HCT116 (cell line): ENCODE measurements at regions not wholly inside any gene's neighbourhood (a gene's known extent, or its start where the extent isn't known, plus 50 kb on each side); places are given as distances from the start of the nearest gene placed in this dataset.

Source experiments
- CTCF ChIP-seq, 3 experiments: fragments of 200-600 bp in 1 of 3; sonication (generic) in 1 of 3; IDR thresholded peaks in 2 of 3; conservative IDR thresholded peaks in 1 of 3; 2 replicates each; pipeline ENCODE4 v1.5.1; 2012 to 2017; ENCODE audit warnings: low read depth in 2 of 3, low read length in 2 of 3, antibody characterized with exemption in 1 of 3, borderline replicate concordance in 1 of 3, control low read depth in 1 of 3, mild to moderate bottlenecking in 1 of 3, mixed read lengths in 1 of 3, mixed run types in 1 of 3, moderate library complexity in 1 of 3; ENCODE audit not compliant: insufficient read depth in 1 of 3
- EGR1 ChIP-seq: IDR thresholded peaks from 2 replicates; pipeline ENCODE4 v1.6.1; 2012; ENCODE audit warnings: low read depth
- EZH2 ChIP-seq: fragments of 200-600 bp; sonication (generic); IDR thresholded peaks from 2 replicates; pipeline ENCODE4 v1.6.1; 2017; ENCODE audit warnings: antibody characterized with exemption, mixed run types
- EZH2phosphoT487 ChIP-seq: fragments of 200-600 bp; IDR thresholded peaks from 2 replicates; pipeline ENCODE4 v1.6.1; 2018; ENCODE audit warnings: antibody characterized with exemption, borderline replicate concordance
- POLR2AphosphoS5 ChIP-seq: IDR thresholded peaks from 2 replicates; pipeline ENCODE4 v1.6.1; 2011; ENCODE audit warnings: mild to moderate bottlenecking, low read depth, low read length, moderate library complexity
- RAD21 ChIP-seq: IDR thresholded peaks from 2 replicates; pipeline ENCODE4 v1.6.1; 2012; ENCODE audit warnings: low read depth, mild to moderate bottlenecking
- REST ChIP-seq: IDR thresholded peaks from 2 replicates; pipeline ENCODE4 v1.6.1; 2012; ENCODE audit warnings: low read depth
- SP1 ChIP-seq: IDR thresholded peaks from 2 replicates; pipeline ENCODE4 v1.6.1; 2012; ENCODE audit warnings: low read depth
- YY1 ChIP-seq: IDR thresholded peaks from 2 replicates; pipeline ENCODE4 v1.6.1; 2011; ENCODE audit warnings: low read length, low read depth, moderate library complexity, mild to moderate bottlenecking; ENCODE audit not compliant: insufficient replicate concordance; ENCODE audit errors: extremely low read depth

GRCh38 chr11:45593992-45594391, 71.4 kb downstream of the CHST1 start:
- TF ChIP-seq EZH2phosphoT487: no peak
- TF ChIP-seq YY1: no peak
- TF ChIP-seq EGR1: no peak
- TF ChIP-seq CTCF (IDR thresholded peaks at IDR 0.05 in 2 of 3, conservative IDR thresholded peaks at IDR 0.05 in 1 of 3; ENCODE audit: borderline replicate concordance in 1 of 3, insufficient read depth in 1 of 3, low read depth in 2 of 3, low read length in 2 of 3): no peak
- TF ChIP-seq SP1: 0 out of 2 replicates have a peak, but pooled peaks have one; percentile 27
- TF ChIP-seq RAD21: no peak
- TF ChIP-seq REST: no peak
- no peak for TF ChIP-seq POLR2AphosphoS5
- no peak for TF ChIP-seq EZH2
